T-helper 2 cell (primary cell): ENCODE measurements at regions not wholly inside any gene's neighbourhood (a gene's known extent, or its start where the extent isn't known, plus 50 kb on each side); places are given as distances from the start of the nearest gene placed in this dataset.
"Not testable (repeated sequence)": the region's sequence is repeated elsewhere in the genome, so short reads cannot be mapped to it uniquely, and the experiment has no call there.

Experiments used
- DNase-seq, 5 experiments: peaks; one replicate each; pipeline versions ENCODE4 v3.0.0 to v3.0.0-alpha.2; 2012 to 2022

DNA sequence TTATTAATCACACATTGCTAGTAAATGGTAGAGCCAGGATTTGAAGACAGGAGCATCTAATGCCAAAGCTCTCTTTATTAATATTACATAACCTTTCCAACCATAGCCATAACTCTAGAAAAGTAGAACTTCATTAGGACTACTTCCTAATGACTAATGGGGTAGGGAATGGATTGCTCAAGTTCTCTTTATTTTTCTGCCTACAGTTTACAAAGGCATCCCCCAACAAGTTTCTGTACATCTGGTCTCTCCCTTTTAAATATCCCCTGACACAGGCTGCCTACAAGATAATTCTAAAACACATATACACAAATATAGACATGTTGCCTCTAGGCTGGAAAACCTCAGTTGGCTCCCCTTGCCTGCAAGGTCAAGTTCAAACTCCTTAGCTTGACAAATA, 534.9 kb downstream of the SOX6 start:
- DNase-seq = no peak

DNA sequence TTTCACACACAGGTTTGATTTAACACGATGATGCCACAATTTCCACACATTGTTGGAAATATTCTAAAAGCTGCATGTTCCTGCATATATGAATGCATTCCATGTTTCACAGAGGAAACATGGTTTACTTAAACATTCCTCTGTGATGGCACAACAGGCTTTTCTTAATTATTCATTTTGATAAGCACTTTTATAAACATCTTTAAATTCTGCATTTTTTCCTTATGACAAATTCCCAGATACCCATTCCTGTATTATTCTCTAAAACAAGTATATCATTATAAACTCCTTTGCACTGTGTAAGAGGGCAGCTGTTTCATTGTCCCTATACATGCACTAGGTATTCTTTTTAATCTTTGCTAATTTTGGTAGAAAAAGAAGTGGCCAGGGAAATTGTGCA, 532.3 kb downstream of the SOX6 start:
- no peak for DNase-seq

DNA sequence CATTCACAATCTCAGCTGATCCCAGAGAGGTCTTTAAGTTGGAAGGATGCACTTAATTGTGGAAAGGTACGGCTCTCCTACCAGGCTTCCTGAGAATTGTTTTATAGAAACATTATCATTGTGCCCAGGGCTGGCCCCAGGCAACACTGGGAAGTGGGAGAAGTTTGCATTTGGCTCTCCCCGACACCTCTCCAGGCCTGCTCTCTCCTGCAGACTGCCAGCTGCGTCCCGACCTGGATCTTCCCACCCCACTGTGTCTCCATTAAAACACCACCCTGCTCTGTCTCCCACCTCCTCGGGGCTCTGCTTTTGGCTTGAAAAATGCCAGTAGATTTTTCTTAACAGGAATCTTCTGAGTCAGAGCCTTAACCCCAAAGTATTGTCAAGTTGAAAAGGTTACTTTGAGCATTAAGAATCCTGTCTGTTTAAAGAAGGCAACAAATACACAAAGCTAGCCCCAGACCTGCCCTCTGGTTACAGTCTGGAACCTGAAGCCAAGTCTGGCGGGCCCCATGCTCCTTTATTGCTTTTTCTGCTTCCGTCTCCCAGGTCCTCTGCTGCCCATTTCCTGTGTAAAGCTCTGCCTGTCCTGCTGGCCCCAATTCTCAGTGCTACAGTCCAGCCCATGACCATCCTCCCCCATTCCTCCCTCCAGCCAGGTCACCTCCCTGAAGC, 530.2 kb downstream of the SOX6 start:
- DNase-seq = no peak

- DNase-seq = no peak
Measured at GRCh38 chr11:15826826-15827225, 529.5 kb downstream of the SOX6 start.

GRCh38 chr11:15828215-15828853, 528.0 kb downstream of the SOX6 start:
- no peak for DNase-seq

- no peak for DNase-seq
Measured at GRCh38 chr11:15829312-15829711, 527.0 kb downstream of the SOX6 start.

- no peak for DNase-seq
Measured at GRCh38 chr11:15830741-15831428, 525.5 kb downstream of the SOX6 start.

DNA sequence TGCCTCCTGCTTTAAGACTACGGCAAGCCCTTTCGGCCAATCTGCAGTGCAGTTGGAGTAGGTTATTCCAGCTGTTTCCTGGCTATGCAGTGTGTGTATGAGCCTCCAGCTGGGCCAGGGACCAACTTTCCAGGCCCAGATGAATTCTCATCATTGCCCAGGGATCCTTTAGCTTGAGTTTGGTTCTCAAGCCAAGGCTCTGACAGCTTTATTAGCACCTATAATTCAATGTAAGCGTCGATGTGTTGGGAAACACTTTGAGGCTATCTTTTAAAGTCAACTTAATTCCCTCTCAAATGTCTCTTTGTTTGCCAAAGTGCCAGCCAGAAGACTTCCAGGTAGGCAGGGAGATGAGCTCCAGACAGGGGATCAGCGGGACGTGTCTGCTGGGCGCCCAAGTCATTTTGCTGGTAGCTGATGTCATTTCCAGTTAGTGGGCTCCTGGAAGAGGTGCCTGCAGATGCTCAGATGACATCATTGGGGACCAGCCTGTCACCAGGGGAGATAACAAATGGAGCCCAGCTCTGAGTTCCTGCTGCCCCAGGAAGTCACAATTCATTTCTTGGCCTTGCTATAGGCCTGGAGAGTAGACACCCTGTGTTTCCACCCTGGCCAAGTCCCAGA, 520.4 kb downstream of the SOX6 start:
- DNase-seq = no peak

- no peak for DNase-seq
Measured at GRCh38 chr11:15836795-15837194, 519.6 kb downstream of the SOX6 start.

GRCh38 chr11:15837901-15838489, 518.4 kb downstream of the SOX6 start:
- no peak for DNase-seq

DNA sequence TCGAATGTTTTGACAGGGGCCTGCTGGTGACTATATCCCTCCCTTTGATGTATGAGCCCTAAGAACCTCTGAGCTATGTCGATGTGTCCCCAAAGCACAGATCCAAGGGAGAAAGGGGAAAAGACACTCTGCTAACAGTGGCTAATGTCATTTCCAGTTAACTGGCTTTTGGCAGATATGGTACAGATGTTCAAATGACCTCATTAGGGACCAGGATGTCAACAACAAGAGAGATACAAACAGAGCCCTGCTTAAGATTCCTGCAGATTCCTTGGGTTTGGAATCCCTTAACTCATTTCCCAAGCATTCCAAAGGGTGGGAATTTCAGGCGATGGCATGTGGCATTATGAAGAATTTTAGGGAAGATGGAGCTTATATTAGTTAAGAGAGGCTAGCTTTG, 517.3 kb downstream of the SOX6 start:
- no peak for DNase-seq

DNA sequence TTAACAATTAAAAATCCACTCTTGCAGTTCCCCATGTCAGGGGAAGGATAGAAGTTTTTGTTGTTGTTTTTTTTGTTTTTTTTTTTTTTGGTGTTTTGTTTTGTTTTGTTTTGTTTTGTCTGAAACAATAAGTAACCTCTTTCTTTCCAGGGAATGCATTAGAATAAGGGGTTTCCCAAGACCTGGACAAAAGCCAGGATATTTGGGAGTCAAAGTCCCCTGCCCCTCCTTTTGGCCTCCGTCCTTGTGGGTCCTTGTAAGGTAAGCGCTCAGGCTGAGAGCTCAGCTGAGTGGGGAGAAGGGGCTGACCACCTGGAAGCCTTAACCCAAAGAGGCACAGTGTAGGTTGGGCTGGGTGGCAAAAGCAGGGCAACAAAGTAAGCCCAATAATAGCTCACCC, 515.4 kb downstream of the SOX6 start:
- no peak for DNase-seq

GRCh38 chr11:15841931-15842740, 514.2 kb downstream of the SOX6 start:
- no peak for DNase-seq

GRCh38 chr11:15843309-15843872, 513.0 kb downstream of the SOX6 start:
- DNase-seq = no peak

GRCh38 chr11:15845261-15845660, 511.1 kb downstream of the SOX6 start:
- no peak for DNase-seq

DNA sequence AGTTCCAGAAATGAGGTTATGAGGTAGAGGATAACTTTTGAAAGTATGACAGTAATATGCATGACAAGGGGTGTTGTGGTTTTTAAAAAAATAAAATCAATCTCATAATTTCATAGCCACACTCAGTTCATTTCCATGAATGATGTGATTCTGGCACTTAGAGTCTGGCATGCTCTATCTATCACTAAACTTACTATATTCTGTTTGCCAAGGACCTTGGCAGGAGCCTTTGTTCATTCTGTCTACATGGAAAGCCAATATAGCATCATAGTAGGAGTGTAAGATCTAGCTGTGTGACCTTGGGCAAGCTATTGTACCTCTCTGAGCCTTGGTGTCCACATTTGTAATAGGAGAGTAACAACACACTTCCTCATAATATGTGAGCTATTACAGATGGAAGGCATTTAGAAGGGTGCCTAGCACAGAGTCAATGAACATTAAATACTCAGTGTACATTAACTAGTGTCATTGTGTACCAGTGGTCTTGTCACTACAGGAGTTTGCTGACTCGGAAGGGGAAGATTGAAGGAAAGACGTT, 507.6 kb downstream of the SOX6 start:
- DNase-seq = no peak

GRCh38 chr11:15849257-15849656, 507.1 kb downstream of the SOX6 start:
- DNase-seq = no peak

DNA sequence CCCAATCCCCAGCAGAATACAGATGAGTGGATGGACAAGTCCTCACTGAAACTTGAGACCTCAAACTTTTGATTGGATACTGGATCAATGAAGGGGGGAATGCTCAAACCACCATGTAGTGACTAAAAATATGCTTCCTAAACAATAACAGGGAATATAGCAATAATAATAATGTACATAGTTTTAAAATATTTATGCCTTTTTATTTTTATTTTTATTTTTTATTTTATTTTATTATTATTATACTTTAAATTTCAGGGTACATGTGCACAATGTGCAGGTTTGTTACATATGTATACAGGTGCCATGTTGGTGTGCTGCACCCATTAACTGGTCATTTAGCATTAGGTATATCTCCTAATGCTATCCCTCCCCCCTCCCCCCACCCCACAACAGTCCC, 506.0 kb downstream of the SOX6 start:
- not testable (repeated sequence) for DNase-seq

DNA sequence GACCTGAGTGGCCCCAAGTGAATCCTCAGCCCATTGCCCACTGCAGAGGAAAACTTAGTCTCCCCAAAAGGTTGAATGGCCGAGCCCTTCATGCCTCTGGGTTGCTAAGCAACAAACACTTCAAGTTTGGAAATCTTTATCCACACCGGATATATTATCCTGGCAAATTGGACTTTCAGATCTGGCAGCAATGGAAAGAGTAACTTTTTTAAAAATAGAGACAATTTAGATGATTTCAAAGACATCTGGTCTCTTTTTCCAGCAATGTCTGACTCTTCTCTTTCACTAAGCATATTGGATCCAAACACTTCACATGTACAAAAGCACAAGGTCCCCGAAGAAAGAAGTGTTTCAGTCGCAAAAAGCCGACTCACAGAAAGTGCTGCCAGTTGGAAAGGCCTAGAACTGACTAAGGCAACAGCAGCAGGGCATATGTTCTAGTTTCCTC, 505.3 kb downstream of the SOX6 start:
- no peak for DNase-seq

GRCh38 chr11:15852179-15852578, 504.2 kb downstream of the SOX6 start:
- no peak for DNase-seq

DNA sequence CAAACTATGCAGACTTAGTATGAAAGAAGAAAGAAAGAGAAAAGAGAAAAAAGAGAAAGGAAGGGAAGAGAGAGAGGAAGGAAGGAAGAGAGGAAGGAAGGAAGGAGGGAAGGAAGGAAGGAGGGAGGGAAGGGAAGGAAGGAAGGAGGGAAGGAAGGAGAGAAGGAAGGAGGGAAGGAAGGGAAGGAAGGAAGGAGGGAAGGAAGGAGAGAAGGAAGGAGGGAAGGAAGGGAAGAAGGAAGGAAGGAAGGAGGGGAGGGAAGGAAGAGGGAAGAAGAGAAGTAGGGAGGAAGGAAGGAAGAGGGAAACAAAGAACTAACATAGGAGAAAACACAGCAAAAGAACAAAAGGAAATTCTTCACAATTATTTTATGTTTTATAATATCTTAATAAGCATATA, 502.1 kb downstream of the SOX6 start:
- no peak for DNase-seq

GRCh38 chr11:15858881-15859280, 497.5 kb downstream of the SOX6 start:
- no peak for DNase-seq
